Prostate gland (tissue), 2 donors: ENCODE measurements at regions not wholly inside any gene's neighbourhood (a gene's known extent, or its start where the extent isn't known, plus 50 kb on each side); places are given as distances from the start of the nearest gene placed in this dataset.

ENCODE experiments used
- DNase-seq: peaks from one replicate; pipeline ENCODE4 v3.0.0-alpha.2; 2019; ENCODE audit warnings: low spot score
- H3K27ac ChIP-seq, 2 donors: fragments of 200-600 bp; sonication (generic); 2 replicates each; pipeline ENCODE4 v1.5.1; 2017 to 2019
- H3K27me3 ChIP-seq: fragments of 200-600 bp; sonication (generic); replicated peaks from 2 replicates; pipeline ENCODE4 v1.5.1; 2019; ENCODE audit not compliant: insufficient read depth
- H3K36me3 ChIP-seq, 2 donors: fragments of 200-600 bp; sonication (generic); 1 replicate in 1 of 2; 2 replicates in 1 of 2; pipeline versions ENCODE4 v1.5.1 to v1.8.1; 2017 to 2019
- H3K4me1 ChIP-seq: fragments of 200-600 bp; sonication (generic); replicated peaks from 2 replicates; pipeline ENCODE4 v1.5.1; 2019
- H3K4me3 ChIP-seq, 2 donors: fragments of 200-600 bp; sonication (generic); 2 replicates each; pipeline ENCODE4 v1.5.1; 2017 to 2019
- H3K9me3 ChIP-seq: fragments of 200-600 bp; sonication (generic); 2 replicates; pipeline ENCODE4 v1.5.1; 2017
- POLR2A ChIP-seq: fragments of 450-650 bp; IDR thresholded peaks from one replicate; pipeline ENCODE4 v1.6.1; 2016; ENCODE audit warnings: antibody characterized with exemption, mild to moderate bottlenecking
- POLR2AphosphoS5 ChIP-seq: sonication (generic); formaldehyde crosslinking; IDR thresholded peaks from one replicate; pipeline ENCODE4 v1.6.1; 2017; ENCODE audit warnings: antibody characterized with exemption
- WGBS: methylation state at CpG from one replicate; pipeline ENCODE4 v1.1.5; 2018; 5-methylcytosine and 5-hydroxymethylcytosine counted together
- intact Hi-C: fragments of 100-400 bp; cut with DNase I; formaldehyde crosslinking; loops from one replicate; pipeline ENCODE4 v1.14.2; 2022
- TF ChIP-seq, protein P1 (sequence below), 4 experiments: fragments of 200-600 bp in 2 of 4; fragments of 450-650 bp in 2 of 4; sonication (generic) in 2 of 4; IDR thresholded peaks; 1 replicate in 3 of 4; 2 replicates in 1 of 4; pipeline ENCODE4 v1.5.1; 2016 to 2019; ENCODE audit warnings: antibody characterized with exemption in 4 of 4, mild to moderate bottlenecking in 2 of 4, moderate library complexity in 2 of 4

DNA sequence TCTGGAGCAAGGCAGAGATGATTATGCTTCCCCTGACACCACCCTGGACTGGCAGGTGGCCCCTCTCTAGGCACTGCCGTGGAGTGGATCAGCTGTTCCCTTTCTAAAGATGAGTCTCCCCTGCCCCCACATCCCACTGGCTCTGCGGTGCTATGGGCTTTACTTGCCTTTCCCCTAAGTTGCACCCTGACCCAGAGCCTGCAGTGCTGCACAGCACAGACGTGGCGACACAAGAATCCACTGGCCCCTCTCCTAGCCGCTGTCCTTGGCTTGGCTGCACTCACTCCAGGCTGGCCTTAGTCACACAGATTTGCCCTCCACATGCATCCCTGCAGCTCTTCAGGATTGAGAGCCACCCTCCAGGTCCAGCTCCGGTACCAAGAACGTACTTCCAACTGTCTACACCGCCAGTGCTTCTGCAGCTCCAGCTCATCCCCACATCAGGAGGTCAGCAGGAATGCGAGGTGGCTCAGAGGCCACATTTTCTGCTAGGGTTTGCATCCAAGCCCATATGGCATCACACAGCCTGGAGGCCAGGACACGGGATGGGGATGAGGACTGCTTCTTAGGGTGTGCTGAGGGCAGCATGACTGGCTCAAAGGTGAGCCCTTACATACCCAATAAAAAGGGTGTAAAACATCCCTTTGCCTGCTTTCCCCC, 82.4 kb upstream of the RASGRF1 start:
- no peak overlapping the region for H3K4me3 ChIP-seq
- 75% methylated on average over 10 of the region's 10 CpGs for WGBS
- no peak overlapping the region for H3K27ac ChIP-seq
- no peaks in the 10 kb centered on the region for H3K36me3 ChIP-seq
- no peaks in the 10 kb centered on the region for H3K4me1 ChIP-seq
- intact Hi-C loops: no loop called here
- no peaks in the 10 kb centered on the region for H3K27me3 ChIP-seq
- TF ChIP-seq, protein P1, sequence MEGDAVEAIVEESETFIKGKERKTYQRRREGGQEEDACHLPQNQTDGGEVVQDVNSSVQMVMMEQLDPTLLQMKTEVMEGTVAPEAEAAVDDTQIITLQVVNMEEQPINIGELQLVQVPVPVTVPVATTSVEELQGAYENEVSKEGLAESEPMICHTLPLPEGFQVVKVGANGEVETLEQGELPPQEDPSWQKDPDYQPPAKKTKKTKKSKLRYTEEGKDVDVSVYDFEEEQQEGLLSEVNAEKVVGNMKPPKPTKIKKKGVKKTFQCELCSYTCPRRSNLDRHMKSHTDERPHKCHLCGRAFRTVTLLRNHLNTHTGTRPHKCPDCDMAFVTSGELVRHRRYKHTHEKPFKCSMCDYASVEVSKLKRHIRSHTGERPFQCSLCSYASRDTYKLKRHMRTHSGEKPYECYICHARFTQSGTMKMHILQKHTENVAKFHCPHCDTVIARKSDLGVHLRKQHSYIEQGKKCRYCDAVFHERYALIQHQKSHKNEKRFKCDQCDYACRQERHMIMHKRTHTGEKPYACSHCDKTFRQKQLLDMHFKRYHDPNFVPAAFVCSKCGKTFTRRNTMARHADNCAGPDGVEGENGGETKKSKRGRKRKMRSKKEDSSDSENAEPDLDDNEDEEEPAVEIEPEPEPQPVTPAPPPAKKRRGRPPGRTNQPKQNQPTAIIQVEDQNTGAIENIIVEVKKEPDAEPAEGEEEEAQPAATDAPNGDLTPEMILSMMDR (IDR thresholded peaks at IDR 0.05): no peak
- TF ChIP-seq POLR2A (no peak), POLR2AphosphoS5 (no peak)
- DNase-seq: no peak
- H3K9me3 ChIP-seq: no peaks in the 10 kb centered on the region

DNA sequence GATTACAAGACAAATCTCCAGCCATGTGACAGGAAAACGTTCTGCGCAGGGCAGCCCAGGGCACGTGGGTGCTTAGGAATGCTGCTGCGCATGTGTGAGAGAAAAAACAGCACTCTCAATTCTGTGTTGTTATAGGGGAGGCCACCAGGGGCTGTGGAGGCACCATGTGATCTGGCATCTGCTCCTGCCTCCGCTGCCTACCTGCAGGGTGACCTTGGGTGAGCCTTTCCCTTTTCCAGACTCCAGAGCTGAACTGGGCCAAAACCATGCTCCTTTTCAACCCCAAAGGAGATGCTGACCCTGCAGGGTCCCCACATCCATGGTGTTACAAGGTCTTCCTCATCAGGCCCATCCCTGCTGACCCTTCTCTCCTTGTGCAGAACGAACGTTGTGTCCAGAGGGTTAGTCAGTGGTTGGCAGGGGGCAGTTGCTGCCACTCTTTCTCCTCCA, 81.5 kb upstream of the RASGRF1 start:
- TF ChIP-seq, protein P1 (IDR thresholded peaks at IDR 0.05): no peak
- TF ChIP-seq POLR2AphosphoS5: no peak
- TF ChIP-seq POLR2A: no peak
- intact Hi-C loops: no loop called here
- WGBS: 80% methylated on average over 7 of the region's 7 CpGs
- no peaks in the 10 kb centered on the region for H3K36me3 ChIP-seq
- H3K9me3 ChIP-seq: no peaks in the 10 kb centered on the region
- H3K27me3 ChIP-seq: no peaks in the 10 kb centered on the region
- DNase-seq: no peak
- no peak overlapping the region for H3K27ac ChIP-seq
- H3K4me3 ChIP-seq: no peak overlapping the region
- H3K4me1 ChIP-seq: no peaks in the 10 kb centered on the region

DNA sequence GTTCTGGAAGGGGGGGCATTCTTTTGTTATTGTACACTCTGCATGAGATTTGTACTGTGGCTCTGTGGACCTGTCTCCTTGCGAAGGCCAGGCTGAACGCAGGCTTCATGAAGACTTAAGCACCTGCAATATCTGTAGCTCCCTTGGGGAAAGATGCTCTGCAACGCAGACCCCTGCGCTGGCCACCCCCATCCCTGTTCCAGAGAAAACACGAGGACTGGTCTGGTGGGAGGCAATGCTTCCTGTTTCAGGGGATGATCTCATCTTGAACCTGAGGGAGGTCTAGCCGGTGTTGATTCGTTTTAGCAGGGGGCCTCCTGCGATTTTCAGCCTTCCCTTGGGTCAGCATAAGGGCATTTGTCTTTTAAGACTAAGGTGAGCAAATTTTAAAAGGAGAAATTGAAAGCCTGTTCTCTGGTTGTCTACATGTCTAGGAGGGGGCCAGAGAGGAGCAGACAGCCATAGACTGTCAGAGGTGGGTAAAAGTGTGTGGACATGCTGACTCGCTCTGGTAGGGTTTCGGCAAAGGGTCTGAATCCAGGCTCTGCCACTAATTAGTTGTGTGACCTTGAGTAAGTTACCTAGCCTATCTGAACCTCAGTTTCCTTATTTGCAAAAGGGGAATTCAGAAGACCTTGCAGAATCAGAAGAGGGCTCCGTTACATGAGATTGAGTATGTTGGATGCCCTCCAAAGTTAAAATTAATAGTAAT, 80.9 kb upstream of the RASGRF1 start:
- WGBS: 77% methylated on average over 11 of the region's 11 CpGs
- Histone ChIP-seq H3K27me3 (no peaks in the 10 kb centered on the region), H3K36me3 (no peaks in the 10 kb centered on the region), H3K9me3 (no peaks in the 10 kb centered on the region), H3K27ac (no peak overlapping the region), H3K4me1 (no peaks in the 10 kb centered on the region), H3K4me3 (no peak overlapping the region)
- intact Hi-C loops: no loop called here
- no peak for DNase-seq
- TF ChIP-seq POLR2A: no peak
- TF ChIP-seq, protein P1 (IDR thresholded peaks at IDR 0.05): no peak
- no peak for TF ChIP-seq POLR2AphosphoS5

DNA sequence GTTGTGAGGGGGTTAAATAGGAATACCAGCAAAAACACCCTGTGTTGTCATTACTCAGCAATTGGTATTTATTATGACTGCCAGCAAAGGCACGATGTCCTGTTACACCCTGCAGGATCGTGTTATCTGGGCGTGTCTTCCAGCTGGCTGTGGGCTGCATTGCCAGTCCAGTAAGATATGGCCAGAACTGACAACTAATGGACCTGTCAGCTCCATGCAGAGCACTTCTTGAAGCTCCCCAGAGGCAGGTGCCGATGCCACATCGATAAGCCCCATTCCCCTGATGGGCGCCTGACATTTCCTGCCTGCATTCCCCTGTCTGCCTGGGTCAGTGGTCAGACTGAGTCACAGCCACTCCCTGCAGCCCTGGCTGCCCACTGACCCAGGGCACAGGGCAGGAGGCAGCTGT, 79.7 kb upstream of the RASGRF1 start:
- no peaks in the 10 kb centered on the region for H3K9me3 ChIP-seq
- H3K27me3 ChIP-seq: no peaks in the 10 kb centered on the region
- no peaks in the 10 kb centered on the region for H3K4me1 ChIP-seq
- TF ChIP-seq POLR2A (no peak), POLR2AphosphoS5 (peak; percentile 13)
- TF ChIP-seq, protein P1 (IDR thresholded peaks at IDR 0.05): no peak
- H3K27ac ChIP-seq: no peak overlapping the region
- DNase-seq: no peak
- H3K4me3 ChIP-seq: no peak overlapping the region
- WGBS: 45% methylated on average over 6 of the region's 6 CpGs
- intact Hi-C loops: no loop called here
- no peaks in the 10 kb centered on the region for H3K36me3 ChIP-seq
